ENCODE measurements at regions not wholly inside any gene's neighbourhood (a gene's known extent, or its start where the extent isn't known, plus 50 kb on each side); places are given as distances from the start of the nearest gene placed in this dataset.

DNA sequence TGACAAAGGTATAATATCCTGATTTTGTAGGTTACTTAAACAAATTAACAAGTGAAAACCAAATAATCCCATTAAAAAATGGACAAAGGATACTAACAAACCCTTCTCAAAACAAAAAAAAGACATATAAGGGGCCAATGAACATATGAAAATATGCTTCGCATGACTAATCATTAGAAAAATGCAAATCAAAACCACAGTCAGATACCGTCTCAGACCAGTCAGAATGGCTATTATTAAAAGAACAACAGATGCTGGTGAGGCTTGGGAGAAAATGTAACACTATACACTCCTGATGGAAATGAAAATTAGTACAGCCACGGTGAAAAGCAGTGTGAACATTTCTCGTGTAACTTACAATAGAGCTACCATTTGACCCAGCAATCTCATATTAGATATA is 1542.2 kb upstream of the CDH9 start:
- no peak for DNase-seq
- Histone ChIP-seq H3K36me3 (no peaks in the 10 kb centered on the region), H3K4me3 (no peak overlapping the region), H3K9me3 (peaks cover 0 to under 1% (median 0%) of the 10 kb centered on the region in 4 donors), H3K4me1 (no peaks in the 10 kb centered on the region), H3K27ac (no peak overlapping the region), H3K27me3 (no peaks in the 10 kb centered on the region)
- no peak for TF ChIP-seq POLR2A (IDR thresholded peaks at IDR 0.05)
- TF ChIP-seq, protein P1, sequence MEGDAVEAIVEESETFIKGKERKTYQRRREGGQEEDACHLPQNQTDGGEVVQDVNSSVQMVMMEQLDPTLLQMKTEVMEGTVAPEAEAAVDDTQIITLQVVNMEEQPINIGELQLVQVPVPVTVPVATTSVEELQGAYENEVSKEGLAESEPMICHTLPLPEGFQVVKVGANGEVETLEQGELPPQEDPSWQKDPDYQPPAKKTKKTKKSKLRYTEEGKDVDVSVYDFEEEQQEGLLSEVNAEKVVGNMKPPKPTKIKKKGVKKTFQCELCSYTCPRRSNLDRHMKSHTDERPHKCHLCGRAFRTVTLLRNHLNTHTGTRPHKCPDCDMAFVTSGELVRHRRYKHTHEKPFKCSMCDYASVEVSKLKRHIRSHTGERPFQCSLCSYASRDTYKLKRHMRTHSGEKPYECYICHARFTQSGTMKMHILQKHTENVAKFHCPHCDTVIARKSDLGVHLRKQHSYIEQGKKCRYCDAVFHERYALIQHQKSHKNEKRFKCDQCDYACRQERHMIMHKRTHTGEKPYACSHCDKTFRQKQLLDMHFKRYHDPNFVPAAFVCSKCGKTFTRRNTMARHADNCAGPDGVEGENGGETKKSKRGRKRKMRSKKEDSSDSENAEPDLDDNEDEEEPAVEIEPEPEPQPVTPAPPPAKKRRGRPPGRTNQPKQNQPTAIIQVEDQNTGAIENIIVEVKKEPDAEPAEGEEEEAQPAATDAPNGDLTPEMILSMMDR (IDR thresholded peaks at IDR 0.05), result no peak

DNA sequence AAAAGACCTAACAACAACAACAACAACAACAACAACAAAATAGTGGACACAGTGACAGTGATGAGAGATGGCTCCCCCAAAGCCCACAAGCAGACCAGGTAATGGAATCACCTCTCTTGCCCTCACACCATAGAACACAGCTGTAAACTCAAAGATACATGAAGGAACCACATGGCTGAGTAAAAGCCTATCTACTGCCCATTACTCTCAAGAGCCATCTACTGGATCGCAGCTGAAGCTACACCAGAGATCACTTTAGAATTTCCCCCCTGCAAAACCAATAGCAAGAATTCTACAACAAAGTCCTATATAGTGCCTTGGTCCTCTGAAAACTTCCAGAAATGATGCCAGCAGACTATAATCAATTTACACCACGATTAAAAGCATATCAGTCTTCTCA is 1537.6 kb upstream of the CDH9 start:
- TF ChIP-seq, protein P1 (IDR thresholded peaks at IDR 0.05), result no peak
- TF ChIP-seq POLR2A (IDR thresholded peaks at IDR 0.05), result no peak
- H3K27me3 ChIP-seq, result no peaks in the 10 kb centered on the region

DNA sequence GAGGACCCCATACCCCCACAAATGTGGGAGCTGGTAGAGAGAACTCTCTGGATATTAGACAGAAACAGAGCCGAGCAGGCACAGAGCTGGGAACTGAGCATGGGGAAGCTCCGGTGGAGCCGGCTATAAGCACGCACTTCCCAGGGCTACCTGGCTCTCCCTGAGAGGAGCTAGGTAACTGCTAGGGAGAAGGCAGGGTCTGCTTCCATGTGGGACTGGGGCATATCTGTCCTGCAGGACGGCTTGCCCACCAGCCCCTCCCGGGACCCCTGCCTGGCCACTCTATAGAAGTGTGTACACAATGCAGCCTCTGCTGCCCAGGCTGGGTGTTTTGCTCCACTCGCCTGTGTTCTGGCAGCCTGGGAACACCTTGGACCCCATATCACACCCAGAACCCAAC is 1537.0 kb upstream of the CDH9 start:
- H3K36me3 ChIP-seq, result no peaks in the 10 kb centered on the region
- no peaks in the 10 kb centered on the region for H3K27me3 ChIP-seq
- peaks cover 0 to 6% (median 0%) of the 10 kb centered on the region in 4 donors for H3K9me3 ChIP-seq
- H3K4me3 ChIP-seq, result no peak overlapping the region
- no peak for DNase-seq
- no peaks in the 10 kb centered on the region for H3K4me1 ChIP-seq
- TF ChIP-seq, protein P1 (IDR thresholded peaks at IDR 0.05), result no peak
- no peak for TF ChIP-seq POLR2A (IDR thresholded peaks at IDR 0.05)
- H3K27ac ChIP-seq, result no peak overlapping the region

More for the DNA sequence above, 1537.6 kb upstream of the CDH9 start:
- Histone ChIP-seq H3K36me3 (no peaks in the 10 kb centered on the region), H3K4me1 (no peaks in the 10 kb centered on the region), H3K4me3 (no peak overlapping the region), H3K9me3 (peaks cover 0 to 6% (median 0%) of the 10 kb centered on the region in 4 donors), H3K27ac (no peak overlapping the region)
- no peak for DNase-seq

DNA sequence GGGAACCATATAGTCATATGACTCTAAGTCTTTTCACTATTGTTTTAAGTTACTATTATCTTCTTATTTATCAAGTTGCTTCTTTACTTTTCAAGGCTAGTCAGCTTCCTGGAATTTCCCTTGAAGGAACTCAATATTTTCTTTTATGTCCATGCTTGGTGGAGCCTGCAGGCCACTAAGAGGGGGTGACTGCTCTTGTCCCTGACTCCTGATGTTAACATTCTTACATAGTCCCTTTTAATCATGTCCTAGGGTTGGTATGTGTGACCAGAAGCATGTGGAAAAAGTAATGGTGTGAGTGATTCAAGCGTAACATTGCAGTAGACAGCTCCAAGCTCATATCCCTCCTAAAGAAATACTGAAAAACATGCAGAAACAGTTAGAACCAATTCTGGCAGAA is 1536.2 kb upstream of the CDH9 start:
- DNase-seq, result no peak
- no peak for TF ChIP-seq POLR2A (IDR thresholded peaks at IDR 0.05)
- TF ChIP-seq, protein P1 (IDR thresholded peaks at IDR 0.05), result no peak
- H3K27ac ChIP-seq, result no peak overlapping the region

DNA sequence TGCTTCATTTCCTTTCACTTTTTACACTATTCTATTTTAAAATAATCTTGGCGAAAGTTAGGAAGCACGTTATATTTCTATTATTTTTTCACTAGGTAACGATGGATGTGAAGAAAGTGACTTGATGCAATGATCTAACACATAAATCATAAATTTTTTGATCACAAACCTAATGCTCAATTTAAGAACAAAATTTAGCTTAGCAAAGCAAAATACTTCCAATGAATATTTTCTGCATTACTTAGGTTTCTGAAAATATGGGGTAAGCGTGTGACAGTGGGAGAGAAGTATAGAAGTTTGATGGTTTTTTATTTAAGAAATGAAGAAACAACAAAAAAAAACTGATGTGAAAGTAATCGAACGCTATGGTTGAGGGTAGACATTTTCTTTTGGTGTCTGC is 1528.7 kb upstream of the CDH9 start:
- no peak overlapping the region for H3K4me3 ChIP-seq
- TF ChIP-seq, protein P1 (IDR thresholded peaks at IDR 0.05), result no peak
- no peak for TF ChIP-seq POLR2A (IDR thresholded peaks at IDR 0.05)
- H3K9me3 ChIP-seq, result peaks cover 0 to 4% (median 0%) of the 10 kb centered on the region in 4 donors
- H3K27me3 ChIP-seq, result no peaks in the 10 kb centered on the region
- DNase-seq, result no peak
- no peak overlapping the region for H3K27ac ChIP-seq
- no peaks in the 10 kb centered on the region for H3K4me1 ChIP-seq
- H3K36me3 ChIP-seq, result no peaks in the 10 kb centered on the region

More for the DNA sequence above, 1536.2 kb upstream of the CDH9 start:
- Histone ChIP-seq H3K4me3 (no peak overlapping the region), H3K27me3 (no peaks in the 10 kb centered on the region), H3K36me3 (no peaks in the 10 kb centered on the region), H3K4me1 (no peaks in the 10 kb centered on the region), H3K9me3 (peaks cover 0 to 6% (median 0%) of the 10 kb centered on the region in 4 donors)

DNA sequence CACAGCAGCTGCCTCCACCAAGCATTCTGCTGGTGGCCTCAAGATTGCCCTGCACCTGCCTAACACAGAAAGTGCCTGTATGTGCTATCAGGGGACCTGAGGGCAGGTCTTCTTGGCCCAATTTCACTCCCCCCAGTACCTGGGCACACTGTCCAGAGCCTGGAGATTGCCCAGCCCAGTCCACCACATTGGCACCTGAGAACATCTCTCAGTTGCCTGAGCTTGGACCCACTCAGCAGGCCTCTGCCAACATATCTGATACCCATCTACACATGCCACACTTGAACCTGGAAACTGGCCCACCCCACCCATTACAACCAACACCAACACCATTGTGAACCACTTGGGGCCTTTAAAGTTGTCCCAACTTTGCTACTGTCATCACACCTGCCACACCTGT is 1523.1 kb upstream of the CDH9 start:
- no peak overlapping the region for H3K27ac ChIP-seq
- H3K4me1 ChIP-seq, result no peaks in the 10 kb centered on the region
- no peaks in the 10 kb centered on the region for H3K36me3 ChIP-seq
- peaks cover 0 to 3% (median 0%) of the 10 kb centered on the region in 4 donors for H3K9me3 ChIP-seq
- H3K4me3 ChIP-seq, result no peak overlapping the region
- no peak for TF ChIP-seq POLR2A (IDR thresholded peaks at IDR 0.05)
- TF ChIP-seq, protein P1 (IDR thresholded peaks at IDR 0.05), result no peak
- DNase-seq, result no peak
- no peaks in the 10 kb centered on the region for H3K27me3 ChIP-seq

Measured in Peyer's patch (tissue), 4 donors.